ENCODE measurements at regions not wholly inside any gene's neighbourhood (a gene's known extent, or its start where the extent isn't known, plus 50 kb on each side); places are given as distances from the start of the nearest gene placed in this dataset.

DNA sequence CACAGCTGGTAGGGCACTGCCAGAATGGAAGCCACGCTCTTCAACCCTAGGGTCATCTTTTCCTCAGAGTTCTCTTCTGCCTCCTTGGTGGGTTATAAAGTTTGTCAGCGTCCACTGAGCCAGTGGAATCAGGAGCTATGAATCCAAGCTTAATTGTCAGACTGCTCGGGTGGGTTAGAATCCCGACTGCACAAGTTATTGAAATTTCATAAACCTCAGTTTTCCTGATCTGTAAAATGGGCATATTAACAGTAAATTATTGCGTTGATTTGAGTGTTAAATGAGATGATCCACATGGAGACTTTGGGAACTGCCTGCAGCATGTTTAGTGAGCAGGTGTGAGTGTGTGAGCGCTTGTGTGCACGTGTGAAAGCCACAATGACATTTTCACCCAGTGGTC is 400.5 kb upstream of the CDH11 start:
- DNase-seq (ENCODE audit: low spot score) (no peak), ATAC-seq (ENCODE audit: low read depth) (no peak)
- Histone ChIP-seq H3K9me3 (ENCODE audit: severe bottlenecking) (no peaks in the 10 kb centered on the region), H3K27me3 (ENCODE audit: insufficient read depth, poor library complexity, severe bottlenecking) (no peaks in the 10 kb centered on the region), H3K36me3 (ENCODE audit: low read depth) (no peaks in the 10 kb centered on the region), H3K4me1 (ENCODE audit: insufficient read depth, poor library complexity, severe bottlenecking) (no peaks in the 10 kb centered on the region), H3K27ac (ENCODE audit: poor library complexity, severe bottlenecking) (no peak overlapping the region), H3K4me3 (ENCODE audit: severe bottlenecking) (no peak overlapping the region)
- TF ChIP-seq, protein P1, sequence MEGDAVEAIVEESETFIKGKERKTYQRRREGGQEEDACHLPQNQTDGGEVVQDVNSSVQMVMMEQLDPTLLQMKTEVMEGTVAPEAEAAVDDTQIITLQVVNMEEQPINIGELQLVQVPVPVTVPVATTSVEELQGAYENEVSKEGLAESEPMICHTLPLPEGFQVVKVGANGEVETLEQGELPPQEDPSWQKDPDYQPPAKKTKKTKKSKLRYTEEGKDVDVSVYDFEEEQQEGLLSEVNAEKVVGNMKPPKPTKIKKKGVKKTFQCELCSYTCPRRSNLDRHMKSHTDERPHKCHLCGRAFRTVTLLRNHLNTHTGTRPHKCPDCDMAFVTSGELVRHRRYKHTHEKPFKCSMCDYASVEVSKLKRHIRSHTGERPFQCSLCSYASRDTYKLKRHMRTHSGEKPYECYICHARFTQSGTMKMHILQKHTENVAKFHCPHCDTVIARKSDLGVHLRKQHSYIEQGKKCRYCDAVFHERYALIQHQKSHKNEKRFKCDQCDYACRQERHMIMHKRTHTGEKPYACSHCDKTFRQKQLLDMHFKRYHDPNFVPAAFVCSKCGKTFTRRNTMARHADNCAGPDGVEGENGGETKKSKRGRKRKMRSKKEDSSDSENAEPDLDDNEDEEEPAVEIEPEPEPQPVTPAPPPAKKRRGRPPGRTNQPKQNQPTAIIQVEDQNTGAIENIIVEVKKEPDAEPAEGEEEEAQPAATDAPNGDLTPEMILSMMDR (IDR thresholded peaks at IDR 0.05; ENCODE audit: poor library complexity, severe bottlenecking): no peak

DNA sequence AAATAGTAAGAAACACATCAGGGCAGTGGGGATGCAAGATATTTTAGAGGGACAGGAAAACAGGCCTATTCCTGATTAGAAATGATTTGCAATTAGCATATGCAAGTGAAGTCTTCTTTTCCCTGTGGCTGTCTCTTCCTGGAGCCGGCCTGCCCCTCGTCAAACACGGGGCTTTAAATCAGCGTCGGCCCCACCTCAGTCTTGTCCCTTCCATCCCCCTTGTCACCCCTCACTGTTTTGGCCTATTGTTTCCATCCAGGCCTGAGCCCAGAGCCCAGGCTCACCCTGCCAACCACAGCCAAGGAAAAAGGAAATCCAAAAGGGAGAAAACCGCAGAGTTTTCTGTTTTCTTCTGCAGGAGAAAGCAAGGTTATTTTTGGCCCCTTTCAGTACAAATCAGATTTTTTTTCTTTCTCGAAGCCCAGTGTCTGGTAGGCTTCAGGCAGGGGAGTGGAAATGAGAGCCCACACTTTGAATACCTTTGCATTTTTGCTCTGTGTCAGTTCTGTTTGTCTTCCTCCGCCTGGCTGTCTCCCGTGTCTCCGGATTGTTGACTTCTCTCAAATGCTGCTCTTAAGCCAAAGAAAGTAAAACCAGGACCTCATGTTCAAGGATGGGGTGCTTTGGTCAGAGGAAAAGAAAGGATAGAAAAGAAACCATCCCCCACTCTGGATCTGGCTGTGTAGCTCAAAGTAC is 399.9 kb upstream of the CDH11 start:
- TF ChIP-seq, protein P1 (IDR thresholded peaks at IDR 0.05; ENCODE audit: poor library complexity, severe bottlenecking): no peak
- no peak overlapping the region for H3K27ac ChIP-seq (ENCODE audit: poor library complexity, severe bottlenecking)
- DNase-seq (ENCODE audit: low spot score) (no peak), ATAC-seq (ENCODE audit: low read depth) (no peak)
- no peaks in the 10 kb centered on the region for H3K9me3 ChIP-seq (ENCODE audit: severe bottlenecking)
- no peak overlapping the region for H3K4me3 ChIP-seq (ENCODE audit: severe bottlenecking)
- no peaks in the 10 kb centered on the region for H3K4me1 ChIP-seq (ENCODE audit: insufficient read depth, poor library complexity, severe bottlenecking)
- H3K27me3 ChIP-seq (ENCODE audit: insufficient read depth, poor library complexity, severe bottlenecking): no peaks in the 10 kb centered on the region
- H3K36me3 ChIP-seq (ENCODE audit: low read depth): no peaks in the 10 kb centered on the region

DNA sequence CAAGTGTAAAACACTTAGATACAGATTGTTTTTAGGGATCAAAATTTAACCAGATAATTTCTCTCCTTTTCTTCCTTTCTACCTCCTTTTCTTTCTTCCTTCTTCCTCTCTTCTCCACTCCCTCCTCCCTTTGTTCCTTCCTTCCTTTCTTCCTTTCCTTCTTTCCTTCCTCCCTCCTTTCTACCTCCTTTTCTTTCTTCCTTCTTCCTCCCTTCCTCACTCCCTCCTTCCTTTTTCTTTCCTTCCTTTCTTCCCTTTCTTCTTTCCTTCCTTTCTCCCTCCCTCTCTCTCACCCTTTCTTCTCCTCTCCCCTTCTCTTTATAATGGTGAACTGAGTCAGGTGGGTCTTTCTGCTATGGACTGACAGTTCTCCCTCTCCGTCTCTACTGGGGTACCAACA is 397.5 kb upstream of the CDH11 start:
- Histone ChIP-seq H3K9me3 (ENCODE audit: severe bottlenecking) (no peaks in the 10 kb centered on the region), H3K4me3 (ENCODE audit: severe bottlenecking) (no peak overlapping the region), H3K36me3 (ENCODE audit: low read depth) (no peaks in the 10 kb centered on the region), H3K27ac (ENCODE audit: poor library complexity, severe bottlenecking) (no peak overlapping the region), H3K27me3 (ENCODE audit: insufficient read depth, poor library complexity, severe bottlenecking) (no peaks in the 10 kb centered on the region), H3K4me1 (ENCODE audit: insufficient read depth, poor library complexity, severe bottlenecking) (no peaks in the 10 kb centered on the region)
- TF ChIP-seq, protein P1 (IDR thresholded peaks at IDR 0.05; ENCODE audit: poor library complexity, severe bottlenecking): no peak
- DNase-seq (ENCODE audit: low spot score) (no peak), ATAC-seq (ENCODE audit: low read depth) (no peak)

GRCh38 chr16:65515193-65515592 is 393.3 kb upstream of the CDH11 start:
- Histone ChIP-seq H3K27me3 (ENCODE audit: insufficient read depth, poor library complexity, severe bottlenecking) (no peaks in the 10 kb centered on the region), H3K4me1 (ENCODE audit: insufficient read depth, poor library complexity, severe bottlenecking) (no peaks in the 10 kb centered on the region), H3K36me3 (ENCODE audit: low read depth) (no peaks in the 10 kb centered on the region), H3K4me3 (ENCODE audit: severe bottlenecking) (no peak overlapping the region), H3K9me3 (ENCODE audit: severe bottlenecking) (no peaks in the 10 kb centered on the region), H3K27ac (ENCODE audit: poor library complexity, severe bottlenecking) (no peak overlapping the region)
- TF ChIP-seq, protein P1 (IDR thresholded peaks at IDR 0.05; ENCODE audit: poor library complexity, severe bottlenecking): no peak
- ATAC-seq (ENCODE audit: low read depth) (no peak), DNase-seq (ENCODE audit: low spot score) (no peak)

DNA sequence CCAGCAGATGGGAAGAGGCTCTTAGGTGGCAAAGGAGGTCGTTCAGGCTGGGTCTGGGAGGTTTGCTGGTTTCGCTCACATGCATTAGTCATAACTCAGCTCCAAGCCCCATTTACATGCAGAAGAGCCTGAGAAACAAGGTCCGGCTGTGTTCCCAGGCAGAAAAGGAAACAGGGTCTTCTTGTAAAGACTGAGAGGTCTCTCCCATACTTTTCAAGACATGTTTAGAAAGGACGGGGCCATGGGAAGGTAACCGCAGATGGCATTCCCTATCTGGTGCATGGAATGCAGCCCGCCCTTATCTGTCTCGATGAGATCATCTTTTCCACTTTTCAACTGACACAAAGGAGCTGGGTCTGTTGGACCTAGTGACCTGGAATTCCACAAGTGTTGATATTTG is 389.0 kb upstream of the CDH11 start:
- Histone ChIP-seq H3K27ac (ENCODE audit: poor library complexity, severe bottlenecking) (no peak overlapping the region), H3K9me3 (ENCODE audit: severe bottlenecking) (no peaks in the 10 kb centered on the region), H3K4me1 (ENCODE audit: insufficient read depth, poor library complexity, severe bottlenecking) (no peaks in the 10 kb centered on the region), H3K27me3 (ENCODE audit: insufficient read depth, poor library complexity, severe bottlenecking) (no peaks in the 10 kb centered on the region), H3K4me3 (ENCODE audit: severe bottlenecking) (no peak overlapping the region), H3K36me3 (ENCODE audit: low read depth) (no peaks in the 10 kb centered on the region)
- TF ChIP-seq, protein P1 (IDR thresholded peaks at IDR 0.05; ENCODE audit: poor library complexity, severe bottlenecking): no peak
- DNase-seq (ENCODE audit: low spot score): no peak
- no peak for ATAC-seq (ENCODE audit: low read depth)
